ENCODE measurements at regions not wholly inside any gene's neighbourhood (a gene's known extent, or its start where the extent isn't known, plus 50 kb on each side); places are given as distances from the start of the nearest gene placed in this dataset.

- ChIA-PET CTCF (no interaction called here), POLR2A (no interaction called here)
- DNase-seq (ENCODE audit: extremely low spot score): no peak
- TF ChIP-seq, protein P1, sequence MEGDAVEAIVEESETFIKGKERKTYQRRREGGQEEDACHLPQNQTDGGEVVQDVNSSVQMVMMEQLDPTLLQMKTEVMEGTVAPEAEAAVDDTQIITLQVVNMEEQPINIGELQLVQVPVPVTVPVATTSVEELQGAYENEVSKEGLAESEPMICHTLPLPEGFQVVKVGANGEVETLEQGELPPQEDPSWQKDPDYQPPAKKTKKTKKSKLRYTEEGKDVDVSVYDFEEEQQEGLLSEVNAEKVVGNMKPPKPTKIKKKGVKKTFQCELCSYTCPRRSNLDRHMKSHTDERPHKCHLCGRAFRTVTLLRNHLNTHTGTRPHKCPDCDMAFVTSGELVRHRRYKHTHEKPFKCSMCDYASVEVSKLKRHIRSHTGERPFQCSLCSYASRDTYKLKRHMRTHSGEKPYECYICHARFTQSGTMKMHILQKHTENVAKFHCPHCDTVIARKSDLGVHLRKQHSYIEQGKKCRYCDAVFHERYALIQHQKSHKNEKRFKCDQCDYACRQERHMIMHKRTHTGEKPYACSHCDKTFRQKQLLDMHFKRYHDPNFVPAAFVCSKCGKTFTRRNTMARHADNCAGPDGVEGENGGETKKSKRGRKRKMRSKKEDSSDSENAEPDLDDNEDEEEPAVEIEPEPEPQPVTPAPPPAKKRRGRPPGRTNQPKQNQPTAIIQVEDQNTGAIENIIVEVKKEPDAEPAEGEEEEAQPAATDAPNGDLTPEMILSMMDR (IDR thresholded peaks at IDR 0.05; ENCODE audit: control extremely low read depth, extremely low read depth, low read depth, missing control alignments): no peak
Measured at GRCh38 chr3:160157321-160157720, 67.9 kb upstream of the C3orf80 start.

- DNase-seq (ENCODE audit: extremely low spot score): no peak
- TF ChIP-seq, protein P1 (IDR thresholded peaks at IDR 0.05; ENCODE audit: control extremely low read depth, extremely low read depth, low read depth, missing control alignments): no peak
- ChIA-PET POLR2A (no interaction called here), CTCF (interaction anchor here (1.1 kb wide), 1 partner anchor 66 kb away, joined by 3 read pairs; the partner anchor contains the start of gene C3orf80)
Measured at GRCh38 chr3:160159341-160159740, 65.9 kb upstream of the C3orf80 start.

DNA sequence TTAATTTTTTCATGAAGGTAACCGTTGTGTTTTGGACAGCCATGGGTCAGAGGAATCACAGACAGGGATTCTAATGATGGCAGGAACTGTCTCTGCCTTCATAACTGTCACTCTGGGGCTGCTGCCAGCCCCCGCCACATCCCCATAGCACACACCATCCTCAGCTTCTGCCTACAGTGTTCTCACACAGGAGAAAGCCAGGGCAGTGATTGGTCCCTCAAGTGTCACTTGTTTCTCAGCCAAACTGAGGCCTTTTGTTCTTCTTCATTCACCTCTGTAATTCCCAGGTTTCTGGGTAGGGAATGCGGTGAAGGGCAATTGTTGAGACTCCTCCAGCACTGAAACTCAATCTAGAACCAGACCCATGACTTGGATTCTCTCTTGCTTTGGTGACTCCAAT, 65.4 kb upstream of the C3orf80 start:
- ChIA-PET CTCF (interaction anchor here (0.7 to 1.1 kb wide), 4 partner anchors 13 to 253 kb away, joined by 3 read pairs; partner anchors contain the start of gene C3orf80), POLR2A (no interaction called here)
- TF ChIP-seq, protein P1 (IDR thresholded peaks at IDR 0.05; ENCODE audit: control extremely low read depth, extremely low read depth, low read depth, missing control alignments): no peak
- no peak for DNase-seq (ENCODE audit: extremely low spot score)

DNA sequence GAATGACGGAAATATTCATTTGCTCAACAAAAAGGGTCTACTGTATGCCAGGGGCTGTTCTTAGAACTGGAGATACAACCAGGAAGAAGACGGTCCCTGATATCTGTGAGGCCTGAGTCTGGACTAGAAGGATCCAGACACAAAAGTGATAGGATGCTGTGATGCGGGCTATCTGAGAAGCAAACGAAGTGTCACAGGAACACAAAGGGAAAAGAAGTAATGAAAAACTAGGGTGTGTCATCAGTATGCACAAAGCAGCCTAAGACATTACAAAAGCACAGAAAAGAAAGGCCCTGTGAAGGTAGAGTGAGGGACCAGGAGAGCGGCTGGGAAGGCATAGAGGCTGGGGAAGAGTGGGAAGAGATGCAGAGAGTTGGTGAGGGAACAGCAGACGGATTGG, 63.3 kb upstream of the C3orf80 start:
- TF ChIP-seq, protein P1 (IDR thresholded peaks at IDR 0.05; ENCODE audit: control extremely low read depth, extremely low read depth, low read depth, missing control alignments): no peak
- POLR2A ChIA-PET: no interaction called here
- no peak for DNase-seq (ENCODE audit: extremely low spot score)
- CTCF ChIA-PET: interaction anchor here (1.0 to 4.2 kb wide), 14 partner anchors 8 to 324 kb away, joined by 3 to 53 read pairs (median 6); no protein-coding TSS in a partner anchor

GRCh38 chr3:160162440-160162839, 62.8 kb upstream of the C3orf80 start:
- ChIA-PET CTCF (interaction anchor here (1.0 to 4.2 kb wide), 25 partner anchors 9 to 325 kb away, joined by 3 to 53 read pairs (median 5); no protein-coding TSS in a partner anchor), POLR2A (interaction anchor here (0.6 kb wide), 1 partner anchor 178 kb away, joined by 3 read pairs; no protein-coding TSS in a partner anchor)
- TF ChIP-seq, protein P1 (IDR thresholded peaks at IDR 0.05; ENCODE audit: control extremely low read depth, extremely low read depth, low read depth, missing control alignments): no peak
- no peak for DNase-seq (ENCODE audit: extremely low spot score)

- TF ChIP-seq, protein P1 (IDR thresholded peaks at IDR 0.05; ENCODE audit: control extremely low read depth, extremely low read depth, low read depth, missing control alignments): peak; percentile 39
- peak; percentile 27 for DNase-seq (ENCODE audit: extremely low spot score)
- POLR2A ChIA-PET: interaction anchor here (0.6 kb wide), 1 partner anchor 177 kb away, joined by 3 read pairs; no protein-coding TSS in a partner anchor
- CTCF ChIA-PET: interaction anchor here (0.6 to 4.2 kb wide), 34 partner anchors 9 to 324 kb away, joined by 3 to 53 read pairs (median 5); partner anchors contain the start of gene TRIM59
Measured at GRCh38 chr3:160163229-160163878, 61.9 kb upstream of the C3orf80 start.
